ENCODE measurements at regions not wholly inside any gene's neighbourhood (a gene's known extent, or its start where the extent isn't known, plus 50 kb on each side); places are given as distances from the start of the nearest gene placed in this dataset.

- TF ChIP-seq CTCF (IDR thresholded peaks at IDR 0.05; ENCODE audit: poor library complexity) (peak; percentile 13), EZH2 (IDR thresholded peaks at IDR 0.05; ENCODE audit: borderline replicate concordance) (no peak)
Measured at GRCh38 chr21:27759820-27760219, 792.9 kb upstream of the ADAMTS5 start.
